HG02852 (cell line): ENCODE measurements at regions not wholly inside any gene's neighbourhood (a gene's known extent, or its start where the extent isn't known, plus 50 kb on each side); places are given as distances from the start of the nearest gene placed in this dataset.
"Not testable (repeated sequence)": the region's sequence is repeated elsewhere in the genome, so short reads cannot be mapped to it uniquely, and the experiment has no call there.

ENCODE experiments used
- ATAC-seq: cut with Tn5 transposase; IDR thresholded peaks from one replicate; pipeline ENCODE4 v1.9.1; 2021; ENCODE audit warnings: mild to moderate bottlenecking, moderate library complexity; ENCODE audit not compliant: unreplicated experiment

GRCh38 chr6:8820313-8820712 lies 385.0 kb upstream of the SLC35B3 start:
- ATAC-seq, result no peak

- no peak for ATAC-seq
Observed at GRCh38 chr6:8819446-8819845, 384.1 kb upstream of the SLC35B3 start.

- no peak for ATAC-seq
Observed at GRCh38 chr6:8814440-8815000, 379.2 kb upstream of the SLC35B3 start.

- ATAC-seq, result no peak
Observed at GRCh38 chr6:8810325-8810724, 375.0 kb upstream of the SLC35B3 start.

GRCh38 chr6:8809662-8810061 lies 374.3 kb upstream of the SLC35B3 start:
- no peak for ATAC-seq

GRCh38 chr6:8803181-8803760 lies 367.9 kb upstream of the SLC35B3 start:
- no peak for ATAC-seq

DNA sequence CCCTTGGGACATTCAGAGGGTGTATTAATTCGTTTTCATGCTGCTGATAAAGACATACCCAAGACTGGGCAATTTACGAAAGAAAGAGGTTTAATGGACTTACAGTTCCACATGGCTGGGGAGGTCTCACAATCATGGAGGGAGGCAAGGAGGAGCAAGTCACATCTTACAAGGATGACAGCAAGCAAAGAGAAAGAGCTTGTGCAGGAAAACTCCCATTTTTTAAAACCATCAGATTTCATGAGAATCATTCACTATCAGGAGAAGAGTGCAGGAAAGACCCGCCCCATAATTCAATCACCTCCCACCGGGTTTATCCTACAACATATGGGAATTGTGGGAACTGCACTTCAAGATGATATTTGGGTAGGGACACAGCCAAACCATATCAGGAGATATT lies 367.1 kb upstream of the SLC35B3 start:
- not testable (repeated sequence) for ATAC-seq

DNA sequence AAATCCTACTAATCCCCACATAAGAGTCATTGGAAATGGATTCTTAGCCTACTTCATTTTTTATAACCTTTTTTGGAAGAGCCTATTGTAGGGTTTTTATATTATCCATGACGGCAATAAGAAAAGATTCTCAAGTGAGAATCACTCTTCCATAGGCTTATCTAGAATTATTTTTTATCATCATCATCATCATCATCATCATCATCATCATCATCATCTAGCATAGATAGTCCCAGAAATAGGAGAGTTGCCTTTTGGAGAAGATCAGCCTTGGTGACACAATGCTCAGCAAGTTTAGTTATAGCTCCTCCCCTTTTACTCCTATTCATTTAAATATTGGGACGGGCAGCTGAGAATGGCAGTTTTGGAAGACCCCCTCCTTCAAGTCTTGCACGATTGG lies 359.1 kb upstream of the SLC35B3 start:
- ATAC-seq, result no peak

- no peak for ATAC-seq
Observed at GRCh38 chr6:8789878-8790277, 354.5 kb upstream of the SLC35B3 start.

- ATAC-seq, result no peak
Observed at GRCh38 chr6:8785223-8785622, 349.9 kb upstream of the SLC35B3 start.

DNA sequence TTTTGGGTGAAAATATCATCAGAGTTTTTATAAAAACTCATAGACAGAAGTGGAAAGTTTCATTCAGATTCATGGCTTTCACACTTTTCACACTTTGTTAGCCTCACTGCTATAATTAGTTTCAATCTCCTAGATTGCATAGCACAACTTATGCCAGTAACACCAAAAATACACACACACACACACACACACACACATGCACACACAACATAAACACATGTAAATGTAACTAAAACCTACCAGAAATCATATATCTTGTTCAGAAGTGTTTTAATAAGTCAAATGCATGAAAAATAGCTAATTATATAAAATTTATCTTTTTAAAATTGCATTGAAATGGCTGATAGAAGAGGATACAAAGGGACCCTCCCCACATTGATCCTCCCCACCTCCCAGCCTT lies 347.8 kb upstream of the SLC35B3 start:
- no peak for ATAC-seq

DNA sequence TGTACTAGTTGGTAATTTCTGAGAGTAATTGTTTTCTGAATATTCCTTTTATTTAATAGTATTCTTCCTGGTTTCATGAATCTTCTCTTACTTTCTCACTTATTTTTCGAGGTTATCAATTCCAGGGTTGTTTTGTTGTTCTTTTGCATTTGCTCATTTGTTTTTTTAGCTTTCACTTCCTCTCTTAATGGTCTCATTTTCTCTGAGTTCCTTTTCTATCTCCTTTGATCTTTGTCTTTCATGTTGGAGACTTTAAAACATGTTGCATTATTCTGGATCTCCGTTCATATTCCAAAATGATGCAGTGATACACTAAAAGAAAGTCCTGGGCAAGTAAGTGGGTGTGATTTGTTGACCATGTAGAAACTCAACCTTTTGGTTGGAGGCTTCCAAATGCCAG lies 345.3 kb upstream of the SLC35B3 start:
- ATAC-seq, result no peak

DNA sequence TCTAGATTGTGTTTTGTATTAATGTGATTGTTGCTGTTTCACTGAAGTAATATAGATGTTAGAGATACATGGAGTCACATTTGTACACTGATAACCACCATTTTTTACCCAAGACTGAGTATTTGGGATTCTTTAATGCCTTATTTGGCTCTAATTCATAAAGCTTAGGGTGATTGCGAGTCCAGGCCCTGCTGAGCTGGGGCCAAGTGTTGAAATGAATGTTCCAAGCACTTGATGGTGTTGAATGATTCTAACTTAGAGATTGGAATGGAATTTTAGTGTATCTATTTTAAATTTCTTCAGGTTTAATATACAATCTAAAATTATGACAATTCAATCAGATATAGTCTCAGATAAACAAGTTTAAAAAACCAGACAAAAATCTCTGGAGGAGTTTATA lies 329.4 kb upstream of the SLC35B3 start:
- ATAC-seq, result no peak

DNA sequence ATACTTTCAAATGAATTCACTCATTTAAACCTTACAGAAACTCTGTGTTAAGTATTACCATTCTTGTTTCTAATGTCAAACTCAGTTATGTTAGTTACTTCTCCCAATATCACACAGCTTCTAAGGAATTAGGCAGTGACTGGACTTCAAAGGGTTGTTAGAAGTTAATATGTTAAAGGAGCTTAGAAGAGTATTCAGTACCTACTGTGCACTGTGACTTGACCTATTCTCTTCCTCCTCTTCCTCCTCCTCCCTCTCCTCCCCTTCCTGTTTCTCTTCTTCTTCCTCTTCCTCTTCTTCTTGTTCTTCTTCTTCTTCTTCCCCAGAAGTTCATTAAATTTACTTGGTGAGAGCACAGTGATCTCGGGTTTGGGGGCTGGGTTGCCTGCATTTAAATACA lies 325.6 kb upstream of the SLC35B3 start:
- ATAC-seq, result no peak

- ATAC-seq, result no peak
Observed at GRCh38 chr6:8758412-8758811, 323.1 kb upstream of the SLC35B3 start.

GRCh38 chr6:8750627-8751026 lies 315.3 kb upstream of the SLC35B3 start:
- no peak for ATAC-seq

DNA sequence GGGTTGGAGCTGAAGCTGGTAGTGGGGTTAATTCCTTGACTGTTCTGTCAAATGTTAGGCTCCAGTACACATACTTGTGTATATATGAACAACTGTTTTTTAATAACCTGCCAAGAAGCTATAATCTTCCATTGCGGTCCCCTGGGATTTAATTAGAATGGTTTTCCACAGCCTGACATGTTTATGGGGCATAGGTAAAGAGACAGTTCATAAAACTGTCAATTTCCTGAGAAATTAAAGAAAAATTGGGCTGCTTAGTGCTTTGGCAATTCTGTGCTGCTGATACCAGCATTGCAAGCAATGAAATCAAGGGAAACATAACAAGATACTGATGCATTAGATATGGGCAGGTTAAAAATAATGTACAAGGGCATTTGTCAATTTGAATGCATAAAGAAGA lies 314.1 kb upstream of the SLC35B3 start:
- ATAC-seq, result no peak

DNA sequence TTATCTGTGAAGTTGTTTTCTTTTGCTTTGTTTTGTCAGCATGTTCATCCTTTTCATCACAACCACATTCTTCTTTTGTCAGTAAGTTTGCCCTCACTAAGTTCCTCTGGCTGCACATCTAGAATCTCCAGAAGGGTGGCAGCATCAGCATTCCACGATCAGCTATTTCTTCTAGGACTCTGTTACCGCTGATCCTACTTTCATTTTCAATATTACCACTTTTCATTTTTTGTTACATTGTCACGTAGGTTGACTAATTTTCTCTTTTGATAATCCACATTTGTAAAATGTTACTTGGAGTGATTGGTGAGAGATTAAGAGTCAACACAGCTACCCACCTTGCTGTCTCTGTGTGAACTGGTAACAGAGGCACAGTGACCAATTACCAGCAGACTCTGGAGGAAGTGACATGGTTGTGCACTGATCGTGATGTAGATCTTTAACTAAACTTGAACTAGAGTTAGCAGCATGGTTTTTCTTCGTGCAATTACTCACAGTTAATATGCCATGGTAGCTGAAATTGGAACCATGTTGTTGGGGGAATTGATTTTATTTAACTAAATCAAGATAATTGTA lies 307.9 kb upstream of the SLC35B3 start:
- ATAC-seq, result no peak

GRCh38 chr6:8739454-8739853 lies 304.1 kb upstream of the SLC35B3 start:
- no peak for ATAC-seq

- ATAC-seq, result no peak
Observed at GRCh38 chr6:8738951-8739350, 303.6 kb upstream of the SLC35B3 start.

DNA sequence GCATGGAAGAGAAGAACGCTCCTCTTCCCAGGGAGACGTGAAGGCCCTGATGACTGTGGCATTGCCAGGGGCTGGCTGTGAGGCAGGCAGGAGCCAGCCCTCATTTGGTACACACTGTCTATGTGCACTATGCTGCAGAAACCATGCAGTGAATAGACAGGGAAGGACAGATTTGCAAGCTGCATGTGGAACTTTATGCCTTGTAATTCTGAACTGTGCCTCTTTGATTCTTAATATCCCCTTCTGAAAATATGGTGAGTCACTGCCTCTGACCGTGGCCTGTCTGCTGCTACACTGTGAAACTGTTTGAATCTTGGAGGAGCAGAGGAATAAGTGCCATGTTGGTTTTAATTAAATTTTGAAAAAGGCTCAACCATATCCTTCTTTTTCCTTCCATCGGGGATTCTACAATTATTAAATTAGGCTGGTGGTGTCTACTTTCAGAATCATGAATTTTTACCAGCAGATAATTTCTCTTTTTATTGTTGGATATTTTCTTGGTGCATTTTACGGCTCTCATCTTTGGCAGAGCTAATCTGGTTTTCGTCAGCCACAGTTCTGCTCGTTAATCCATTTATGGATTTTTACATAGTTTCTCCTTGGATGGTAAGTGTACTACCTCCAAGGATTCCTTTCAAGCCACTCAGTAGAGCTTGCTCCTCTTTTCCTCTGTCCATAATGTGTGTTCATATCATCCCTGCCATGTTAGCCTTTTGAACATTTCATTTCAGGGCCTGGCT lies 301.0 kb upstream of the SLC35B3 start:
- ATAC-seq, result no peak

DNA sequence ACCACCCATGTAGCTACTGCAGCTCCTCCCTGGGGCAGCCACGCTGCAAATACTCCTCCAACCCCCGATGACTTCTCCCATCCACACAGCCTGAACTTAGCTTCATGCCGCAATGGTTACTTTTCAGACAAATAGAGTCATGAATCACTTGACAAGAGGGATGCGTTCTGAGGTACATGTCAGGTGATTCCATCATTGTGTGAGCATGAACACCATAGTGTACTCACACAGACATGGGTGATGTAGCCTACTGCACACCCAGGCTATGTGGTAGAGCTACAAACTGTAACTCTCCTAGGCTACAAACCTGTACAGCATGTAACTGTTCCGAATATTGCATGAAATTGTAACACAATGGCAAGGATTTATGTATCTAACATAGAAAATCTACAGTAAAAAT lies 298.5 kb upstream of the SLC35B3 start:
- ATAC-seq, result no peak
